GM12878 (cell line): ENCODE measurements at regions not wholly inside any gene's neighbourhood (a gene's known extent, or its start where the extent isn't known, plus 50 kb on each side); places are given as distances from the start of the nearest gene placed in this dataset.

Experiments
- ATF2 ChIP-seq: IDR thresholded peaks from 2 replicates; pipeline ENCODE4 v1.6.1; 2012; ENCODE audit warnings: low read length, inconsistent platforms
- CBFB ChIP-seq: IDR thresholded peaks from 2 replicates; pipeline ENCODE4 v1.6.1; 2016; ENCODE audit warnings: antibody characterized with exemption, low read depth
- EZH2 ChIP-seq: IDR thresholded peaks from 2 replicates; pipeline ENCODE4 v1.6.1; 2012; ENCODE audit warnings: low read depth, mild to moderate bottlenecking, control low read depth, inconsistent platforms, low read length, borderline replicate concordance; ENCODE audit not compliant: control insufficient read depth
- REST ChIP-seq: IDR thresholded peaks from 2 replicates; pipeline ENCODE4 v1.6.1; 2012; ENCODE audit warnings: mild to moderate bottlenecking, low read depth, low read length
- TAF1 ChIP-seq: IDR thresholded peaks from 2 replicates; pipeline ENCODE4 v1.6.1; 2011; ENCODE audit warnings: mild to moderate bottlenecking, low read depth, low read length, borderline replicate concordance
- TF ChIP-seq, protein P1 (sequence below), 3 experiments: IDR thresholded peaks in 2 of 3; conservative IDR thresholded peaks in 1 of 3; 2 replicates each; pipeline ENCODE4 v1.5.1; 2011; ENCODE audit warnings: low read depth in 3 of 3, low read length in 3 of 3, mild to moderate bottlenecking in 3 of 3, control low read depth in 2 of 3, moderate library complexity in 2 of 3, inconsistent platforms in 1 of 3, mixed read lengths in 1 of 3; ENCODE audit not compliant: control insufficient read depth in 2 of 3, insufficient read depth in 1 of 3; ENCODE audit errors: extremely low read depth in 1 of 3
- TF ChIP-seq, protein P2 (sequence below): IDR thresholded peaks from 2 replicates; pipeline ENCODE4 v1.6.1; 2012; ENCODE audit warnings: low read depth, low read length, improper control_type of control experiment

DNA sequence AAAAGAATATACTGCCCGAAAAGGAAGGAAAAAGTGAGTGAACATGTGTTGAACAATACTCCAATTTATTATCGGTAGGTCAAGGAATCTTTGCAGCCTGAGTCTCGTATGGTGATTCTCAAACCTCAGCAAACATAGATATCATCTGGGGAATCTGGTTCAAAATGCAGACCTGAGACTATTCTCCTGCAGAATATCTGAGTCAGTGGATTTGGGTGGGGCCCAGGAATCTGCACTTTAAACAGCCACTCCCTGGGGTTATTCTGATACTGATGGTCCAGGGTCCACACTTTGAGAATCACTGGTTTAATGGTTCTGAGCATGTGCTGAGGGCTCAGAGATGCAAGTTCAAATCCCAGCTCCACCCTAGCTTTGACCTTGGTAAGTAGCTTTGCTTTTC lies 53.6 kb upstream of the GRK3 start:
- TF ChIP-seq, protein P1, sequence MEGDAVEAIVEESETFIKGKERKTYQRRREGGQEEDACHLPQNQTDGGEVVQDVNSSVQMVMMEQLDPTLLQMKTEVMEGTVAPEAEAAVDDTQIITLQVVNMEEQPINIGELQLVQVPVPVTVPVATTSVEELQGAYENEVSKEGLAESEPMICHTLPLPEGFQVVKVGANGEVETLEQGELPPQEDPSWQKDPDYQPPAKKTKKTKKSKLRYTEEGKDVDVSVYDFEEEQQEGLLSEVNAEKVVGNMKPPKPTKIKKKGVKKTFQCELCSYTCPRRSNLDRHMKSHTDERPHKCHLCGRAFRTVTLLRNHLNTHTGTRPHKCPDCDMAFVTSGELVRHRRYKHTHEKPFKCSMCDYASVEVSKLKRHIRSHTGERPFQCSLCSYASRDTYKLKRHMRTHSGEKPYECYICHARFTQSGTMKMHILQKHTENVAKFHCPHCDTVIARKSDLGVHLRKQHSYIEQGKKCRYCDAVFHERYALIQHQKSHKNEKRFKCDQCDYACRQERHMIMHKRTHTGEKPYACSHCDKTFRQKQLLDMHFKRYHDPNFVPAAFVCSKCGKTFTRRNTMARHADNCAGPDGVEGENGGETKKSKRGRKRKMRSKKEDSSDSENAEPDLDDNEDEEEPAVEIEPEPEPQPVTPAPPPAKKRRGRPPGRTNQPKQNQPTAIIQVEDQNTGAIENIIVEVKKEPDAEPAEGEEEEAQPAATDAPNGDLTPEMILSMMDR (IDR thresholded peaks at IDR 0.05 in 2 of 3, conservative IDR thresholded peaks at IDR 0.05 in 1 of 3; ENCODE audit: control insufficient read depth in 2 of 3, extremely low read depth in 1 of 3, insufficient read depth in 1 of 3, low read depth in 3 of 3, low read length in 3 of 3), result no peak
- TF ChIP-seq TAF1 (no peak), REST (no peak), CBFB (no peak), ATF2 (no peak), EZH2 (no peak)
- TF ChIP-seq, protein P2, sequence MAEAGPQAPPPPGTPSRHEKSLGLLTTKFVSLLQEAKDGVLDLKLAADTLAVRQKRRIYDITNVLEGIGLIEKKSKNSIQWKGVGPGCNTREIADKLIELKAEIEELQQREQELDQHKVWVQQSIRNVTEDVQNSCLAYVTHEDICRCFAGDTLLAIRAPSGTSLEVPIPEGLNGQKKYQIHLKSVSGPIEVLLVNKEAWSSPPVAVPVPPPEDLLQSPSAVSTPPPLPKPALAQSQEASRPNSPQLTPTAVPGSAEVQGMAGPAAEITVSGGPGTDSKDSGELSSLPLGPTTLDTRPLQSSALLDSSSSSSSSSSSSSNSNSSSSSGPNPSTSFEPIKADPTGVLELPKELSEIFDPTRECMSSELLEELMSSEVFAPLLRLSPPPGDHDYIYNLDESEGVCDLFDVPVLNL, result no peak
